ENCODE measurements at regions not wholly inside any gene's neighbourhood (a gene's known extent, or its start where the extent isn't known, plus 50 kb on each side); places are given as distances from the start of the nearest gene placed in this dataset.

DNA sequence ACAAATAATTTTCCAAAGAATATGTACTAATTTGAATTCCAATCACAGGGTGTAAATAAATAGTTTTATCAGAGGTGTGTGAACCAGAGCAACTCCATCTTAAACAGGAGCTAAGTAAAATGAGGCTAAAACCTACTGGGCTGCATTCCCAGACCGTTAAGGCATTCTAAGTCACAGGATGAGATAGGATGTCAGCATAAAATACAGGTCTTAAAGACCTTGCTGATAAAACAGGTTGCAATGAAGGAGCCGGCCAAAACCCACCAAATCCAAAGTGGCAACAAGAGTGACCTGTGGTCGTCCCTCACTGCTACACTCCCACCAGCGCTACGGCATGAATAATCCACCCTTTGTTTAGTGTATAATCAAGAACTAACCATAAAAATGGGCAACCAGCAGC lies 291.7 kb upstream of the SEMA3D start:
- no peak for DNase-seq

DNA sequence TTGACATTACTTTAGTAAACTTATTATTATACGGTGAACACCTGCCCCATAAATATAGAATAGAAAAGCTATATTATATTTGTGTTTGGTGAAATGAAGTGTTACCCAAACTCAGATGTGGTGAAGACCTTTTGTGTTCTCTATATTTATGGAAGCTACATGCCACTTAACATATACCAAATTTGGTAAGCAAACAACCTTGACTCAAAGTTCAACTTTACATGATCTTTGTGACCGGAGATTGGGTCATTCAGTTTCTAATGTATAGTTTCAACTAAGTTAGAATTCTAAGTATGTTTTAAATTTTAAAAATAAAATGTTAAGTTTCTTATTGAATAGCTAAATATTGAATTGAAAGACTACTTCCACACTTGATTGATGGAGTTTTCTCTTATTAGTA lies 288.6 kb upstream of the SEMA3D start:
- no peak for DNase-seq

DNA sequence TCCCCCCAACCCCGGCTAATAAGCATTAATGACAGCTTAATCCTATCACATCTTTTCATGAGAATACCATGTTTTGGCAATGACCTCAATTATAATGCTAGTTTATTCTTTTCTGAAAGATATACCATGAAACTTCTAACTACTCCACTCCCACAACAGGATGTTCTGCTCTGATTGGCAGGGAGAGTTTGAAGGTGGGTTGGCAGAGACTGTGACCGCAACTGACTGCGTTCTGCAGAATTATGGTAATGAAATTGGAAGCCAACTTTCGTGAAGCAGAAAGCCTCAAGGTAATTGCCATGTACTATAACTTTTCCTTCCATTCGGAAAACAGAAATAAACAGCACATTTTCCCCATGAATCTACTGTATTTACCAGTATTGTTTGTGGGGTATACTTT lies 288.2 kb upstream of the SEMA3D start:
- no peak for DNase-seq

DNA sequence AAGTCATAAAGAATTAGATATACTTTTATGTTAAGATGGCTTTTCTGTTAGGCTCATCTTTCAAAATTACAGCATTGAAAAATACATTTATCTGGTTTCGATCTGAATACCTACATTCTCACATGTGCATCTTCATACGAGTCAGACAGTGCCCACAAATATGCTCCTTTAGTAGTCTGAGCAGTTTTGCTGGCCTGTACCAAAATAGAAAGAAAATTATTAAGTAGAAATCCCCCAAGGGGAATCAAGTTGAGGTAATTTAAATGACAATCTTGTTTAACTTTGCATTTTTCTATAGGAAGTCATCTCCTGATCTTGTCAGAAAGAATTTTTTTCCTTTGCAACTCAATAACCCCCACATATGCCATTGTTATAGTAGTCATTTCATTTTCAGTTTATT lies 287.4 kb upstream of the SEMA3D start:
- no peak for DNase-seq

DNA sequence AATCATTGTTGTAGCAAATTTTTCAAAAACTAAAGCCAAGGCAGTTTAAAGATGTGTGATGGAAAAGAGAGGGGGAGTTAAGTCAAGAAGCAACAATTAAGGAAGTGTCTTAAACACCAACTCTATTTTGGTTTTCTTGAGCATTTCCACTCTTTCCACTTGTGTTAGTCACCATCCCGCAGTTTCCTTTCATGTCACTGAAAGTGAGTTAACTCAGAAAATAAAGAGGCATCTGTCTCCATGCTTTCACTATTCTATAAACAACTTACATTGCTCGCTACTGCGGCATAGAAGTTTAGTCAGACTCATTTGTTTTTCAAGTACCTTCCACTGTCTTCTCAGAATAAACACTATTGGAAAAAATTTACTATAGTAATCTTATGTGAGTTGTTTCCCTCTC lies 284.9 kb upstream of the SEMA3D start:
- DNase-seq, result no peak

DNA sequence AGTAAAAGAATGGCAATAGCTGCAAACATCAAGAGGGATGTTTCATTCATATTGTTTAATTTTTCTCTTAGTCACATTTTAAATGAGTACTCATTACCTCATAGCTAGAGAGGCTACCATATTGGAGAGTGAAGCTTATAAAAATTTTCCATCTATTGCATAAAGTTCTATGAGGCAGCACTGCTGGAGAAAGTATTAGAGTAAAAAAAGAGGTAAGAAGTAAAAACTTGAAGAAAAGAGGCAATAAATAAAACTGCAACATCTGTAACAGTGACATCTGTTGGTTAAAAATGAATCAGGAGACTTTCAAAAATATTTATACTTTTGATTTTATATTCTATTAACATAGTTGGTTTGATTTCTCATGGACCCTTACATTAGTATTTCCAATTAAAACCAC lies 284.5 kb upstream of the SEMA3D start:
- no peak for DNase-seq

DNA sequence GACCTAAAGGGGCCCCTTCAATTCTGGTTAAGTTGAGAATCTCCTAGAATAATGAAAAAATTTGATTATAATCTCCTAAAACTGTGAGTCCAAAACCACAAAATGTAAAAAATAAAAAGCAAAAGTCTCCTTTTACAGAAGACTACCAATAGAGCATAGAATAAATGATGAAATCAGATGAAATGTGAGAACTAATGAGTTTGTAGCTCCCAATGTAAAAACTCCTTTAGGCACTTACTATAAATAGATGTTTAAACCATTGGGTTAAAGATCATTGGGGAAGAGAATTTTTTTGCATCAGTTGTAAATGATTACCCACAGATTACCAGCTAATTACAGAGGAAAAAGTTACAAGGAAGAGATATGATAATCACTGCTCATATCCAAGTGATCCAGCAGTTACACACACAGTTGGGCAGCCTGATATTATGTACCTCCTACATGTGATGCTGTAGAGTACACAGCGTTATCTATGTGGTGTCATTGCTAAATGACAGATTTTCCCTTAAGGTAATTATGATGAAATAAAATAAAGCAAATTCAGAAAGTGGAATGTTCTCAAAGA lies 282.7 kb upstream of the SEMA3D start:
- no peak for DNase-seq

DNA sequence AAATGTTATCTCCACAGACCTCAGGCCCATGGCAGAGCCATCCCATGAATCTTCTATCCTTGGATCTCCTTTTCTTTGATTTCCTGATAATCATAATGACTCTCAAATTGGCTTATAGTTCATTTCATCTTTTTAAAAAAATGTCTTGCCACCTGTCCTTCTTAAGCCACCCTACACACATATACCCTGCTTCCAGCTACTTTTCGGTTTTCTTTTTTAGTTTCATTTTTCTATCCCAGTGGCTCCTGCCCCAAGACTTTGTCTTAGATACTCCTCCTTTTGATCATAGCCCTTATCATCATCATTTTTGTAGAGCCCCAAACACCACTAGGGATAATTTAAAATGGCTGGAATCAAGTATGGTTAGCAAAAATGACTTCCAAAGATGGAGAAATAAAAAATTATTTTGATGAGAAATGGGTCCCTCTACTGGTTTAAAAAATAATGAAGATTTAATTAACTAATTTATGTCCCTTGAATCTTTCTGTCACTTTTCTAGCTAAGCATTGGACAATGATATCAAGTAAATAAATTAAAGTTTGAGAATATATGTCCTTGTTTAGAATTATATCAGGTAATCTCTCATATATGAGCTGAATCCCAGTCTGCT lies 277.3 kb upstream of the SEMA3D start:
- no peak for DNase-seq

DNA sequence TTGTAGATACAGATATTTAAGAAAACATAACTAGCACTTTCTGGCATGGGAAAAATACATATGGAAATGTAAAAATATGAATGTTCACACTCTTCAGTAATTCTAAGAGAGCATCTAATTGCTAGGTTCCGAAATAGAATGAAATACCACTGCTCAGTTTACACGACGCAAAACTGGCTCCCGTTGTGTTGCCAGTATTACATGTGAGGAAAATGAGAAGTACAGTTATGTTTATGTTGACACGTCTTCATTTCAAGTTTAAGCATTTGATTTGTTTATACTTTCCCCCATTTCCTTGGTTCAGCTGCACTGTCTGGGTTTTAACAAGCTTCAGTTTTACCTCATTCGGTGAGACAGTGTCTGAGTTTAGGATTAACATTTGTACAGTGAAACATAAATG lies 275.8 kb upstream of the SEMA3D start:
- no peak for DNase-seq

DNA sequence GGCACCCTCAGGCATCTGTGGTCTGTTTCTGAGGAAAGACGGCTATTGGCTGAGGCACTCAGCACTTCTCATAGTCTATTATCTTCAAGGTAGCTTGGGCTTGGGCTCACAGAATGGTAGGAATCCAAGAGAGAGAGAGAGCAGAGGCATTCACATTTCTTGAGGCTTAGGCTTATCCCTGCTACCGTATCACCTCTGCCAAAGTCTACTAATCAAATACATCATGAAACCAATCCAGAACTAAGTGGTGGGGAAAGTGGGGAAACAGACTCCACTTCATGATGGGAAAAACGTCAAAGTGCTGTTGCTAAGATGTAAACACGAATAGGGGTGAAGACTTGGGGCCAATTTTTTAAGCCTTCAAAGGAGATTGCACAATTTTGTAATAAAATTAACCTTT lies 271.1 kb upstream of the SEMA3D start:
- no peak for DNase-seq

DNA sequence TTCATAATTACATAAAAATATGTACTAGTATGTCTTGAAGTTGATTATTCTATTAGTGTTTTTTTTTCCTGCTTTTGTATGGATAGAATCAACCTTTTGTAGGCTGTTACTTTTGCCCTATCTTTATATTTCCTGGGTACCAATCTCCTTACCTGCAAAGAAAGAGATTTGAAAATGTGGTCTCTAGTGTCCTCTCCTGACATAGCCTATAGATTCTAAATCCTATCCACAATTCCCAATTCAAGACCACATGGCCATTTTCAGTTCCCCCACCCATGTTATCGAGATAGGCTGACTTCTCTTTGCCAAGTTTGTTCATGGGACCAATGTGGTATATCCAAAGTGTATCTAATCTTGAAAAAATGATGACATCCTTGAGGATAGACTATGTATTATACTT lies 269.4 kb upstream of the SEMA3D start:
- DNase-seq, result no peak

DNA sequence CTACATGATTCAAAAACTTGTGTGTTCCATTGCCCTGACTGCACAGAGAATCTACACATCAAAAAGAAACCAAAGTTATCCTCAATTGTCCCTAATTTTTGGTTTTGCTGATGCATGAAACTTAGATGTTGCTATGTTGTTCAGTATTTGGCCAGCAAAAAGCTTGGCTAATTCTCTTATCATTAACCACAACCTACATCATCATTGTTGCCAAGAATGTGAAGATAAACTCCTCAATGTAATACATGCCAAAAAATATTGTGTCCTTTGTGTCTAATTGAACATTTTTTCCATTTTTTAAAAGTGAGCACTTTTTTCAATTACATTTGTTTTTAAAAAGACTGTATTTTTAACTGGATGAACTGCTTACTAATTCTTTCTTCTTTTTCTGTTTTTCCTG lies 268.0 kb upstream of the SEMA3D start:
- DNase-seq, result no peak

DNA sequence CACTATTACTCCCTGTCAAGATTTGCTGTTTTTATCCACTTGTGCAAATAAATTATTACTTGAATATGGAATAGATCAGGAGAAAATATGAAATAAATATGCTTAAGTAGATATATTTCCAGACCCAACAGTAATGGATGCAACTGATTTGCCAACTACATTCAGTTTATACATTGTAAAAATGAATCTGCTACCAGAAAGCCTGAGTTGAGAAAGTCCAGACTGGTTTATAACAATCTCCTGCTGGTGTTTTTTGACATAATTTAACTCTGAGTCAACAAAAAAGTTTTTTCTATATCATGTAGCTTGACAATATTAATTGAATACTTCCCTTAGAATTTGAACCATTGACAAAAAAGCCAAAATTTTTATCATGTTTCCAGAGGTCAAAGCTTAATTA lies 265.8 kb upstream of the SEMA3D start:
- no peak for DNase-seq

DNA sequence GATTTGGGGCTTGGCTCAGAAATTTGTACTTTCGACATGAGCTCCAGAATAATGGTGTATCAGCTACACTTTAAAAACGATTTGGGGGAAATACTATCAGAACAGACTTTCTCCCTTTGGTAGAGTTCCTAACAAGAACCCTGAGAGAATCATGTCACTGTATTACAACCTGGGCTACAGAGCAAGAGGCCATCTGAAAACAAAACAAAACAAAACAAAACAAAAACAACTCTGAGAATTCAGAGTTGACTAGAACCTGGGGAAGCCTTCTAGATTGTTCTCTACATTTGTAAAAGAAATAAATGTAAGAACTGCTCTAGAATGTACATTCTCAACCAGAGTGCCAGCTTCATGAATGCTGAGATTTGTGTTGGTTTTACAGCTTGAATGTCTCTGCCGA lies 262.6 kb upstream of the SEMA3D start:
- no peak for DNase-seq

DNA sequence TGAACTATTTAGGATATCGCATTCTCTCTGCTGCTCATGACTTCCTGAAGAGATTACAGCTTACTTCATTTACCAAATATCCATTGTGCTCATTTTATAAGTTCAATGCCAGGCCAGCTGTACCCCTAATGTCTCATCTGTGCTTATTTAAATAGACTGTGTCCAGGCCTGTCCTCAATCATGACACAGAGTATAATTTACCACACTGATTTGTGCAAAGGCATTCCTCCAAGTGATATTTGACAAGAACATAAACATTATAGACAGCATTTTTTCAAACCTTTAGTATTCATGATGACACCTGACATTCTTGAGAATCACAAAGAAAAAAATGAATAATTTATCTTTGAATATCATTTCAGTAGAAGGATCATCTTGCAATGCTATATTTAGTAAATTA lies 260.1 kb upstream of the SEMA3D start:
- DNase-seq, result no peak

DNA sequence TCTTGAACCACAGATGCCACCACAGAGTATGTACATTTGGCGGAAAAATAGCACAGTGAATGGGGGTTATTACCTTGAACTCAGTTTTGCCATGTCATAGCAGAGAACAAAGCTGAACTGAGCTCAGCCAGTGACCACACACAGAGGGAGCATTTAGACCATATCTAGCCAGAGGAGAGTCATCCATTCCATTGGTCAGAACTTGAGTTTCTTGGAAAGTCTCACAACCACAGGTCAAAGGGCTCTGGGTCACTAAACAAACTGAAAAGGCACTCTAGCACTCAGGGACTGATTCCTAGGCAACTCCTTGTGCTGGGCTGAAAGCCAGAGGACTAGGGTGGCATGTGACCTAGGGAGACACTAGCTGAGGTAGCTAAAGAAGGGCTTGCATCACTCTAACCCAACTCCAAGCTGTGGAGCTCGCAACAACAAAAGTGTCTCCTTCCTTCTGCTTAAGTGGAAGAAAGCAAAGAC lies 239.7 kb upstream of the SEMA3D start:
- no peak for DNase-seq

DNA sequence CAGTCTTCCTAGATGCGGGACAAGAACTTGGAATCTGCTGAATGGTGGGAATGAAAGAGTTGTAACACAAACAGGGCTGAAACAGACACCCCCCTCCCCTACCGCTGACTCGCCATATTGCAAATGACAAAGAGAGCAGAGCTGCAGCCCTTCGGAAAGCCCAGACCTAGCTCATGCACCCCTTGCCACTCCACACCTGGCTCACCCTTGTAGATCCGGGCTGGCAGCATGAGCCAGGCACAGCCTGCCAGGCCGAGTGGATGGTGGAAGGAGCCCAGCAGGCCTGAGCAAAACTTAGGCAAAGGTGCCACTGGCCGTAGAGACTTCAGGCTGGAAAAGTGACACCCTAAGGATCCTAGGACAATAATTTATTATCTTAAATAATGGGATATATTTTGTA lies 237.4 kb upstream of the SEMA3D start:
- DNase-seq, result no peak

DNA sequence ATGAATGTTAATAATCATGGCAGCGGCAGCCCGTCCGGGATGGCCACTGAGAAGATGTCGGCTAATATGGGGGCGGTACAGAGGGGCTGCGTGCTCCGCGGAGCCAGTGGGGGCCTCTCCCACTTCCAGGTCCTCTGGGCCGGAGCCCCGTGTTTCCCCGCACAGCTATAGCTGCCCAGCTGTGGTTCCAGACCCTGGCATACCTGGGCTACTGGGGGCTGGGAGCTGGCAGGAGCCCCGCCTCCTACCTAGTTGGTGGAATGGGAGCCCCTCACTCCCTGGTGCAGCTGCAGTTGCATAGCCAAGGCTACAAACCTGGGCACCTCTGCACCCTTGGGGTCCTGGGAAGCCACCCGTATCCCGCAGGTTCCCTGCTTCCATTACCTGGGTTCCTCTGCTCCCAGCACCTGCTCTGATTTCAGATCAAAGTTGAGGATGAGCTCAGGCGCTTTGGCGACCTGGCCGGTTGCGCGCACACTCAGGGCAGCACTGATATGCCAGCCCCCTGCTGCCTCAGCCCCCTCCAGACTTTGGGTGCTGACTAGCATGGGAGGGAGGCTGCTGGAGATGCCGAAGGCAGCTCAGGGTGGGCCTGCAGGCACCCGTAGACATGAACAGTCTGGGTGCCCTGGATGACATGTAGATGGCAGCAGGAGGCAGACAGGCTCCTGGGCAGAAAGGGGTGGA lies 236.5 kb upstream of the SEMA3D start:
- DNase-seq, result no peak

DNA sequence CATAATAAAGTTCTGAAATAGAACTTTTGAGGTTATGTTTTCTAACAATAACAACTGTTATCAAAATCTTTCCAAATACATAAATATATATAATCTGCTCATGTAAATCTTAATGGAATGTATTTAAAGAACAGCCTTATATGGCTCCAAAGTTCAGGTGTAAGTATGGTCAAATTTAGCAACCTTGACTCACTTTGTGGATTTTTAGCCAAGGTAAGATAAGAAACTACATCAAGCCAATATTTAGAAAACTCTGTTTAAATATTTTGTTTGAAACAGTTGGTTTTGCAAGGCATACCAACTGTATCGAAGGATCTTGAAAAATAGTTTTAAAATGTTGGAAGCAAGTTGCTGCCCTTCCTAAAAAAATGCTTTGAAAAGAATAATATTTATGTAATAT lies 228.9 kb upstream of the SEMA3D start:
- DNase-seq, result no peak

DNA sequence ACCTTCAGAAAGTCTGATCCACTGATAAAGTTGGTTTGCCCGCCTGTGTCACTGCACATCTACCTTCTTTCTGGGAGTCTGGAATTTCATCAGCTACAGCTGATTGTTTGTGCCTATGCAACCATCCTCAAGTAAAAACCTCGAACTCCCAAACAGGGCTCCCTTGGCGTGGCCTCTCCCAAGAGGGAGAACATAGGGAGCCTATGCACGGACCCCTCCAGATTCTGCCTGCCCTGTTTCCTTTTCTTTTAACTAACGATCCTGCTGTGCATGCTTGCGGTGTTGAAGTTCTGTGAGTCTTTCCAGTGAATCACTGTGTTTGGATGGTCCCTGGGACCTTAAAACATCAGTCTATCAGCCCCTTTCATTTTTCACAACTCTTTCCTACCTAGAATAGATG lies 226.9 kb upstream of the SEMA3D start:
- no peak for DNase-seq

DNA sequence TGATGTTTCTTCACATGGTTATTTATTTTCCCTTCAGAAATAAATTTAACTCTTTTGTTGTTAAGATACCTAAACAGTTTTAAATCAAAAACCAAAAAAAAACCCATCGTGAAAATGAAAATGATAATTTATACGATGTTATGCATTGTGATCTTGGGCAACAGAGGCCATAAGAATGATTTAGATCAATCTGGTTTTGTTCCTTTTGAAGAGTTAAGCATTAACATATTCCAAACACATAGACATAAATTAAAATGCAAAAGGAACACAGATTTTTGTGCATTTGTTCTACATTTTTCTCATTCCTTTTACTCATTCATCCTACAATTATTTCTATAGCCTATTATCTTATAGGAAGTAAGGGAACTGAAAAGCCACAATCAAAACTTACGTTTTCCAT lies 226.1 kb upstream of the SEMA3D start:
- DNase-seq, result no peak

DNA sequence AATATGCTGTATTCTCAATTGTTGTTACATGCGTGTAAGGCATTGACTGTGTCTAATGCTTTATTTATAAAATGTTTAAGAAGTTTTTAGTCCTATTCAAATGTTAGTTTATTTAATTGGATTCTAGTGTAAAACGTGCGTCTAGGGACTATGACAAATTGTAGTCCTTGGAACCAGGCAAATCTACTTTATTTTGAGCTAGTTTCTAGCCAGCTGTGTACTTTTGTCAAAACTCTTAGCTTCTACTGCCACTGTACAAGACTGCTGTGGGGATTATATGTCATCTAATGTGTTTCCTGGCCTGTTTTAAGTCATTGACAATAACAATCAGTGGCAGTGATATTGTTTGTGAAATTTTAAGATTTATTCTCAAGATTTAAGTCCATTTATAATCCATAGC lies 220.5 kb upstream of the SEMA3D start:
- DNase-seq, result no peak

DNA sequence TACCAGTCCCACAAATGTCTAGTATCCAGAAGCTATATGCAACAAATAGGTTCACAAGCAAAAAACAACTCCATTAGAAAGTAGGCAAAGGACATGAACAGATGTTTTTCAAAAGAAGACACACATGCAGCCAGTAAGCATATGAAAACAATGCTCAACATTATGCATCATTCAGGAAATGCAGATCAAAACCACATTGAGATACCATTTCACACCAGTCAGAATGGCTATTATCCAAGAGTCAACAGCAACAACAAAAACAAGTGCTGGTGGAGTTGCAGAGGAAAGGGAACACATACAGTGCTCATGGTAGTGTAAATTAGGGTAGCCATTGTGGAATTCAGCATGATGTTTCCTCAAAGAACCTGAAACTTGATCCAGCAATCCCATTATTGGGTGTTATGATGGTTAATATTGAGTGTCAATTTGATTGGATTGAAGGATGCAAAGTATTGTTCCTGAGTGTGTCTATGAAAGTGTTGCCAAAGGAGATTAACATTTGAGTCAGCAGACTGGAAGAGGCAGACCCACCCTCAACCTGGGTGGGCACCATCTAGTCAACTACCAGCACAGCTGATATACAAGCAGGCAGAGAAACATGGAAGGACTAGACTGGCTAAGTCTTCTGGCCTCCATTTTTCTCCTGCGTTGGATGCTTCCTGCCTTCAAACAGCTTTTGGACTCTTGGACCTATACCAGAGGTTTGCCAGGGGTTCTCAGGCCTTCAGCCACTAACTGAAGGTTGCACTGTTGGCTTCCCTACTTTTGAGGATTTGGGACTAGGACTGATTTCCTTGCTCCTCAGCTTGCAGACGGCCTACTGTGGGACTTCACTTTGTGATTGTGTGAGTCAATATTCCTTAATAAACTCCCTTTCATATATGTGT lies 218.4 kb upstream of the SEMA3D start:
- DNase-seq, result no peak

DNA sequence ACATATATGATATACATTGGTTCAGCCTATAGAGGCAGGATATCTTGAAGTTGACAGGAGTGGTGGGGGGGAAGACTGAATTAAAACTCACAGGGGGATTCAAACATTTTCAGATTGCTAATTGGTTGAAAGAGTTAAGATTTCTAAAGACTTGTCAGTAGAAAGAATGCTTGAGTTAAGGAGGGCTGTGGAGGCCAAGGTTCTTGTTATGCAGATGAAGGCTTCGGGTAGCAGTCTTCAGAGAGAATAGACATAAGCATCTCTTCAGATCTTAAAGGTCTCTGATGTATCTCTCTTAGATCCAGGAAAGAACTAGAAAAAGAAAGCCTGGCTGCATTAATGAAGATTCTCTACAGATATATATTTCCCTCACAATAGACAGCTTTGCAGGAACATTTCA lies 209.8 kb upstream of the SEMA3D start:
- DNase-seq, result no peak

All from stimulated activated CD4-positive, alpha-beta T cell treated with anti-CD3 and anti-CD28 coated beads, Interleukin-15, amount 100 ng/mL, for 24 hours (primary cell).